Adrenal gland (tissue), 9 donors: ENCODE measurements at regions not wholly inside any gene's neighbourhood (a gene's known extent, or its start where the extent isn't known, plus 50 kb on each side); places are given as distances from the start of the nearest gene placed in this dataset.

Source experiments
- DNase-seq, 7 donors: peaks; one replicate each; pipeline ENCODE4 v3.0.0-alpha.2; 2019 to 2020
- H3K27ac ChIP-seq, 5 donors: fragments of 200-600 bp; sonication (generic) in 4 of 5; 1 replicate in 3 of 5; 2 replicates in 2 of 5; pipeline versions ENCODE4 v1.5.1 to v1.8.0; 2016 to 2020; ENCODE audit warnings: mild to moderate bottlenecking in 1 of 5
- H3K27me3 ChIP-seq: fragments of 200-600 bp; 2 replicates; pipeline ENCODE4 v1.8.0; 2021
- H3K36me3 ChIP-seq, 2 donors: fragments of 200-600 bp; replicated peaks in 1 of 2; 1 replicate in 1 of 2; 2 replicates in 1 of 2; pipeline versions ENCODE4 v1.5.1 to v1.8.0; 2018 to 2022
- H3K4me1 ChIP-seq, 2 donors: fragments of 200-600 bp; replicated peaks in 1 of 2; 1 replicate in 1 of 2; 2 replicates in 1 of 2; pipeline versions ENCODE4 v1.5.1 to v1.8.0; 2018 to 2021
- H3K4me3 ChIP-seq, 4 donors: fragments of 200-600 bp; sonication (generic) in 3 of 4; one replicate each; pipeline ENCODE4 v1.5.1; 2016 to 2018
- H3K9me3 ChIP-seq, 3 donors: fragments of 200-600 bp; sonication (generic) in 1 of 3; replicated peaks in 1 of 3; 1 replicate in 2 of 3; 2 replicates in 1 of 3; pipeline versions ENCODE4 v1.5.1 to v1.8.0; 2016 to 2021
- CTCF ChIP-seq, 6 experiments: fragments of 450-650 bp in 4 of 6; fragments of 200-600 bp in 2 of 6; sonication (generic) in 1 of 6; IDR thresholded peaks; 1 replicate in 5 of 6; 2 replicates in 1 of 6; pipeline versions ENCODE4 v1.5.1 to v1.8.0; 2016 to 2021; ENCODE audit warnings: antibody characterized with exemption in 6 of 6, mild to moderate bottlenecking in 2 of 6, moderate library complexity in 1 of 6
- POLR2A ChIP-seq, 2 donors: fragments of 450-650 bp; IDR thresholded peaks; one replicate each; pipeline ENCODE4 v1.6.1; 2017; ENCODE audit warnings: antibody characterized with exemption in 2 of 2, mild to moderate bottlenecking in 2 of 2, moderate library complexity in 1 of 2
- WGBS, 4 donors: extraction: QIAGEN DNeasy Blood & Tissue Kit in 2 of 4; methylation state at CpG; one replicate each; pipeline versions ENCODE4 v1.1.5 to v1.1.7; 2013 to 2017; 5-methylcytosine and 5-hydroxymethylcytosine counted together
- intact Hi-C, 2 donors: fragments of 100-400 bp; cut with DNase I; formaldehyde crosslinking; loops; one replicate each; pipeline versions ENCODE4 v1.14.1 to v1.15.0; 2022 to 2023
- donor health status: healthy with polysubstance abuse.
- donor health status: Bipolar disorder and iron deficiency.
- donor health status: DM: yes; HTN: yes; CAD: no.
- donor health status: DM: no; HTN: no; CAD: no.
- donor health status: DM: no; HTN: no; CAD: no.

GRCh38 chr21:41610042-41610839 is 102.3 kb upstream of the TMPRSS2 start:
- WGBS, 4 donors = 57 to 66% (median 62%) methylated on average over 20 of the region's 20 CpGs
- DNase-seq = peak; percentile 43 to 75 (median 63)
- no peaks in the 10 kb centered on the region for H3K4me1 ChIP-seq
- no peaks in the 10 kb centered on the region for H3K36me3 ChIP-seq
- H3K4me3 ChIP-seq = no peak overlapping the region
- no peaks in the 10 kb centered on the region for H3K9me3 ChIP-seq
- intact Hi-C loops = loop anchor here (5.0 to 10.0 kb wide), 3 partner anchors 167 to 512 kb away; no protein-coding TSS in a partner anchor
- TF ChIP-seq CTCF (IDR thresholded peaks at IDR 0.05) (peak; percentile 57 to 85 (median 70)), POLR2A (IDR thresholded peaks at IDR 0.05) (no peak)
- H3K27ac ChIP-seq = no peak overlapping the region
- peaks cover 5% of the 10 kb centered on the region for H3K27me3 ChIP-seq

GRCh38 chr21:41606706-41607105 is 98.7 kb upstream of the TMPRSS2 start:
- intact Hi-C loops = no loop called here
- DNase-seq = no peak
- no peak overlapping the region for H3K27ac ChIP-seq
- H3K4me1 ChIP-seq = no peaks in the 10 kb centered on the region
- WGBS, 4 donors = 60 to 76% (median 74%) methylated on average over 4 of the region's 4 CpGs
- no peak for TF ChIP-seq POLR2A (IDR thresholded peaks at IDR 0.05)
- no peak for TF ChIP-seq CTCF (IDR thresholded peaks at IDR 0.05)
- H3K9me3 ChIP-seq = no peaks in the 10 kb centered on the region
- peaks cover 5% of the 10 kb centered on the region for H3K27me3 ChIP-seq
- no peaks in the 10 kb centered on the region for H3K36me3 ChIP-seq
- no peak overlapping the region for H3K4me3 ChIP-seq

GRCh38 chr21:41605934-41606285 is 98.0 kb upstream of the TMPRSS2 start:
- TF ChIP-seq POLR2A (IDR thresholded peaks at IDR 0.05) (no peak), CTCF (IDR thresholded peaks at IDR 0.05) (no peak)
- Histone ChIP-seq H3K9me3 (no peaks in the 10 kb centered on the region), H3K27me3 (no peaks in the 10 kb centered on the region), H3K27ac (no peak overlapping the region), H3K4me1 (no peaks in the 10 kb centered on the region), H3K36me3 (no peaks in the 10 kb centered on the region), H3K4me3 (no peak overlapping the region)
- no peak for DNase-seq
- intact Hi-C loops = no loop called here
- WGBS, 4 donors = 85 to 92% (median 88%) methylated on average over 10 of the region's 10 CpGs

GRCh38 chr21:41605178-41605933 is 97.4 kb upstream of the TMPRSS2 start:
- H3K27ac ChIP-seq = no peak overlapping the region
- H3K4me1 ChIP-seq = no peaks in the 10 kb centered on the region
- DNase-seq = no peak
- no peaks in the 10 kb centered on the region for H3K36me3 ChIP-seq
- intact Hi-C loops = no loop called here
- TF ChIP-seq CTCF (IDR thresholded peaks at IDR 0.05) (no peak), POLR2A (IDR thresholded peaks at IDR 0.05) (no peak)
- H3K4me3 ChIP-seq = no peak overlapping the region
- no peaks in the 10 kb centered on the region for H3K9me3 ChIP-seq
- 73 to 83% (median 77%) methylated on average over 12 to 20 of the region's 20 CpGs for WGBS, 4 donors
- no peaks in the 10 kb centered on the region for H3K27me3 ChIP-seq
